ENCODE measurements at regions not wholly inside any gene's neighbourhood (a gene's known extent, or its start where the extent isn't known, plus 50 kb on each side); places are given as distances from the start of the nearest gene placed in this dataset.

- Histone ChIP-seq H3K36me3 (replicated peaks; ENCODE audit: low read depth, low read length) (no peaks in the 10 kb centered on the region), H3K9ac (ENCODE audit: low read length) (no peak overlapping the region), H3K4me2 (ENCODE audit: low read length) (no peak overlapping the region), H3K4me1 (ENCODE audit: low read length) (no peaks in the 10 kb centered on the region), H3K9me3 (ENCODE audit: insufficient read depth, low read length) (no peaks in the 10 kb centered on the region), H3K27me3 (ENCODE audit: low read depth, low read length) (no peaks in the 10 kb centered on the region), H3K4me3 (ENCODE audit: low read length) (no peak overlapping the region), H3K27ac (ENCODE audit: low read length) (no peak overlapping the region), H4K20me1 (ENCODE audit: insufficient read depth, low read length) (no peaks in the 10 kb centered on the region), H3K79me2 (ENCODE audit: low read length) (no peaks in the 10 kb centered on the region), H2AFZ (ENCODE audit: low read depth, low read length) (no peak overlapping the region)
- TF ChIP-seq CTCF (IDR thresholded peaks at IDR 0.05; ENCODE audit: low read depth, low read length), result no peak
- no peak for TF ChIP-seq EZH2phosphoT487 (IDR thresholded peaks at IDR 0.05; ENCODE audit: low read depth)
These were observed 451.6 kb upstream of the CADM1 start for GRCh38 chr11:115955803-115956202.

- Histone ChIP-seq H4K20me1 (ENCODE audit: insufficient read depth, low read length) (no peaks in the 10 kb centered on the region), H3K27ac (ENCODE audit: low read length) (no peak overlapping the region), H3K36me3 (replicated peaks; ENCODE audit: low read depth, low read length) (peaks cover 5% of the 10 kb centered on the region), H3K79me2 (ENCODE audit: low read length) (no peaks in the 10 kb centered on the region), H3K27me3 (ENCODE audit: low read depth, low read length) (no peaks in the 10 kb centered on the region), H3K9me3 (ENCODE audit: insufficient read depth, low read length) (0 out of 2 replicates have a peak, but pooled peaks cover 14% of the 10 kb centered on the region), H3K4me2 (ENCODE audit: low read length) (no peak overlapping the region), H2AFZ (ENCODE audit: low read depth, low read length) (no peak overlapping the region), H3K4me1 (ENCODE audit: low read length) (peaks cover 3% of the 10 kb centered on the region), H3K9ac (ENCODE audit: low read length) (no peak overlapping the region), H3K4me3 (ENCODE audit: low read length) (no peak overlapping the region)
- TF ChIP-seq EZH2phosphoT487 (IDR thresholded peaks at IDR 0.05; ENCODE audit: low read depth) (no peak), CTCF (IDR thresholded peaks at IDR 0.05; ENCODE audit: low read depth, low read length) (no peak)
These were observed 446.4 kb upstream of the CADM1 start for GRCh38 chr11:115950660-115951059.

GRCh38 chr11:115944596-115944995, 440.4 kb upstream of the CADM1 start:
- no peak overlapping the region for H3K9ac ChIP-seq (ENCODE audit: low read length)
- H3K9me3 ChIP-seq (ENCODE audit: insufficient read depth, low read length), result 0 out of 2 replicates have a peak, but pooled peaks cover 4% of the 10 kb centered on the region
- H4K20me1 ChIP-seq (ENCODE audit: insufficient read depth, low read length), result no peaks in the 10 kb centered on the region
- H2AFZ ChIP-seq (ENCODE audit: low read depth, low read length), result no peak overlapping the region
- TF ChIP-seq CTCF (IDR thresholded peaks at IDR 0.05; ENCODE audit: low read depth, low read length) (no peak), EZH2phosphoT487 (IDR thresholded peaks at IDR 0.05; ENCODE audit: low read depth) (no peak)
- H3K79me2 ChIP-seq (ENCODE audit: low read length), result no peaks in the 10 kb centered on the region
- no peak overlapping the region for H3K27ac ChIP-seq (ENCODE audit: low read length)
- H3K4me3 ChIP-seq (ENCODE audit: low read length), result no peak overlapping the region
- H3K36me3 ChIP-seq (replicated peaks; ENCODE audit: low read depth, low read length), result no peaks in the 10 kb centered on the region
- peaks cover 23% of the 10 kb centered on the region for H3K4me1 ChIP-seq (ENCODE audit: low read length)
- no peaks in the 10 kb centered on the region for H3K27me3 ChIP-seq (ENCODE audit: low read depth, low read length)
- no peak overlapping the region for H3K4me2 ChIP-seq (ENCODE audit: low read length)

- Histone ChIP-seq H4K20me1 (ENCODE audit: insufficient read depth, low read length) (no peaks in the 10 kb centered on the region), H3K27me3 (ENCODE audit: low read depth, low read length) (no peaks in the 10 kb centered on the region), H2AFZ (ENCODE audit: low read depth, low read length) (no peak overlapping the region), H3K4me1 (ENCODE audit: low read length) (peaks cover 37% of the 10 kb centered on the region), H3K4me2 (ENCODE audit: low read length) (no peak overlapping the region), H3K9ac (ENCODE audit: low read length) (no peak overlapping the region), H3K9me3 (ENCODE audit: insufficient read depth, low read length) (no peaks in the 10 kb centered on the region), H3K27ac (ENCODE audit: low read length) (no peak overlapping the region), H3K4me3 (ENCODE audit: low read length) (no peak overlapping the region), H3K79me2 (ENCODE audit: low read length) (no peaks in the 10 kb centered on the region), H3K36me3 (replicated peaks; ENCODE audit: low read depth, low read length) (no peaks in the 10 kb centered on the region)
- TF ChIP-seq EZH2phosphoT487 (IDR thresholded peaks at IDR 0.05; ENCODE audit: low read depth) (no peak), CTCF (IDR thresholded peaks at IDR 0.05; ENCODE audit: low read depth, low read length) (no peak)
These were observed 437.8 kb upstream of the CADM1 start for GRCh38 chr11:115942011-115942410.

All from OCI-LY3 (cell line).